LNCaP clone FGC (cell line): ENCODE measurements at regions not wholly inside any gene's neighbourhood (a gene's known extent, or its start where the extent isn't known, plus 50 kb on each side); places are given as distances from the start of the nearest gene placed in this dataset.
"Not testable (repeated sequence)": the region's sequence is repeated elsewhere in the genome, so short reads cannot be mapped to it uniquely, and the experiment has no call there.

Source experiments
- DNase-seq: peaks from one replicate; pipeline ENCODE4 v3.0.0-alpha.2; 2011; ENCODE audit warnings: low read depth
- H3K4me3 ChIP-seq: 2 replicates; pipeline ENCODE4 v1.5.1; 2011; ENCODE audit warnings: mild to moderate bottlenecking, low read depth, low read length, control low read depth
- CTCF ChIP-seq: IDR thresholded peaks from 2 replicates; pipeline ENCODE4 v1.5.1; 2012; ENCODE audit warnings: mild to moderate bottlenecking; ENCODE audit not compliant: control insufficient read depth, insufficient read depth; ENCODE audit errors: extremely low read depth

- no peak for TF ChIP-seq CTCF
- DNase-seq: no peak
- H3K4me3 ChIP-seq: no peak overlapping the region
Measured at GRCh38 chr4:124934916-124935315, 222.4 kb upstream of the ANKRD50 start.

DNA sequence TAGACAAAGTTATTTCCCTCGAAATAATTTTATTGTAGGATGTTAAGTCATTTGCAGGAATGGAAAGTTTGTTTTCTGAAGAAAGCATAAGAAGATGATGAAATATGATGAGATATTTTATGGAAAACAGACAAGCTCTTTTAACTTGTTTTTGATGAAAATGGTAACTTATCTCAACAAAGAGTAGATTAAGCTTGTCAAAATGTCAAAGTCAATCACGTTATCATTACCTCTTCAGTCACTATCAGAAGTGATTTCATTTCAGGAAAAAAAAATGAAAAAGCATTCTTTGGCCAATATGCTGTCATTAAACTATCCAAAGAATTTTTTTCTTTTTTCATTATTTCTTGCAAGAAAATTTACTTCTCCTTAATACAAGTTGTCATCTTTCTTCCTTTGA, 221.0 kb upstream of the ANKRD50 start:
- H3K4me3 ChIP-seq: no peak overlapping the region
- TF ChIP-seq CTCF: no peak
- no peak for DNase-seq

GRCh38 chr4:124932447-124932846, 219.9 kb upstream of the ANKRD50 start:
- peak; percentile 77 for DNase-seq
- no peak for TF ChIP-seq CTCF
- H3K4me3 ChIP-seq: no peak overlapping the region

DNA sequence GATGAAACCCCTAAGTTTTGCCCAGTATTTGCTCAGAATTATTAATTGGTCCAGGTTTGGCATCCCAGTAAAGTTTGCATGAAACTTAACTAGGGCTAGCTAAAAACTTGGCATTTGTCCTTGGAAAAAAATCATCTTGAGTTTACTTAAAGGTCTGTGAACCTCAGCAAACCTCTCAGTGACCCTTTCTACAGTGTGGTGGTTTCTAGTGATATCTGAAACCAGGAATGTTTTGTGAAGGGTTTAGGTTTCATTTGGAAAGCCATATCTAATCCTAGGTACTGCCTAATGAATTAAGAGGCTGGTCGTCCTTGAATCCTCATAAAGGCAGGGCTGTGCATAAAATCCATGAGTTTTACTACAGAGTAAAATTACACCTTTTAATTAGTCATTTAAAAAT, 218.5 kb upstream of the ANKRD50 start:
- H3K4me3 ChIP-seq: no peak overlapping the region
- DNase-seq: no peak
- no peak for TF ChIP-seq CTCF

GRCh38 chr4:124922748-124923147, 210.2 kb upstream of the ANKRD50 start:
- not testable (repeated sequence) for DNase-seq, H3K4me3 ChIP-seq

DNA sequence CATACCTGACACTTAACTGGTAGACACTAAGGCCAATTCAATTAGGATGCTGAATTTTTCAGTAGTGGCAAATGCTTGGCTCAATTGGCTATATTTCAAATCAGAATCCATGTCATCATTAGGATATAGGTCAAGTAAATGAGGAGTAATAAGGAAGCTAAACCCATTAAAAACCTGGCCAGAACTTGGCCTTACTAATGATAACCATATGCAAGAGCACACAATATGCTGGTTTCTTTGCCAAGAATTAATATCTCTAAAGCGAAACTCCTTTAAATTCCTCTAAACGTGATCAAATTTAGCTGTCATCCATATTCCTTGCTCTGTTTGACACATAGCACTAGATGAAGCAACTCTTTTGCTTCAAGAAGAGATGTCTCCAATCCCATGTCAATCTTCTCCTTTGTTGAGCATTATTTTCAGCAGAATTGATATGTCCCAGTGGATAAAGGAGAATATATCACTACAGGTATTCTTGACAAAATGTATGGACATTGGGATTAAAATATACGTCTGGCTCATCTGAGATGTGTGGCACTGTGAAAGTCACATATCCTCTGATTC, 206.1 kb upstream of the ANKRD50 start:
- no peak for TF ChIP-seq CTCF
- DNase-seq: no peak
- no peak overlapping the region for H3K4me3 ChIP-seq

- TF ChIP-seq CTCF: no peak
- no peak for DNase-seq
- H3K4me3 ChIP-seq: no peak overlapping the region
Measured at GRCh38 chr4:124915073-124915472, 202.5 kb upstream of the ANKRD50 start.

DNA sequence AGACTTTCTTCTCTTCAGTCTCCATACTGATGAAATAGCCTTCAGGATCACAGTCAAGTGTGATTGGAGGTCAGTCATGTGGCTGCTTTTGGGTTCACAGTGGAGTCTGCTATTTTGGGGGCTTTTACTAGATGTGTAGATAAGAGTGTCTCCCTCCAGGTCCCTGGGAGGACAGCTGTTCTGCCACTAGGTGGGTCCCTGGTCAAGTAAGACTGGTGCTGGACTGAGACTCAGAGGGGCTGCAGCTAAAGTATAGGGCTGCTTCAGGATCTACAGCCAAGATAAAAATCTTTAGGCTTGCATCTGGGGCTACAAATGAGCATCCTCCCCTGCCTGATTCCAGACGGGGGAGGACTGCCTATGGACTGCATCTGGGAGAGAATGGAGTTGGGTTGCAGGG, 200.7 kb upstream of the ANKRD50 start:
- no peak overlapping the region for H3K4me3 ChIP-seq
- TF ChIP-seq CTCF: no peak
- DNase-seq: no peak
